ENCODE measurements at regions not wholly inside any gene's neighbourhood (a gene's known extent, or its start where the extent isn't known, plus 50 kb on each side); places are given as distances from the start of the nearest gene placed in this dataset.
A peak's percentile ranks its signal among the peaks of the same experiment; 100 is the strongest.

DNA sequence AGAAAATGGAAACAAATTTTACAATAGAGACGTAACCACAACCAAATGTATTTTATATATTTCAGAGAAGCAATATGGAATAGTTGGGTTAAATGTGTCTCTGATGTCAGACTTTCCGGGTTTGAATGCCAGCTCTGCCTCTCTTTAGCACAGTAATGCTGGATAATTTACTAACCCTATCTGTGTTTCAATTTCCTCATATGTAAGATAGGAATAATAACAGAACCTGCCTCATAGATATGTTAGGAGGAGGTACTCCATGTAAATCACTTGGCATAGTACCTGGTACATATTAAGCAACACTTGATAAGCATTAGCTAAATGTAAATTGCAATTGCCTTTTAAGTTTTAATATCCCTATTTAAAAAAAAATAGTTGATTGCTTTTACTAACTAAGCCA, 231.3 kb upstream of the ZC3H15 start:
- Histone ChIP-seq H2BK120ac (ENCODE audit: insufficient read depth, low read length, poor library complexity) (no peak overlapping the region), H2BK5ac (ENCODE audit: low read depth, low read length, poor library complexity) (no peak overlapping the region), H4K91ac (ENCODE audit: low read depth, low read length) (no peak overlapping the region), H3K27ac (ENCODE audit: low read depth, low read length) (no peak overlapping the region), H3K36me3 (ENCODE audit: control insufficient read depth in 1 of 2, insufficient read depth in 2 of 2, low read length in 2 of 2) (no peaks in the 10 kb centered on the region), H2AK5ac (ENCODE audit: low read length) (no peak overlapping the region), H3K79me2 (ENCODE audit: control insufficient read depth, insufficient read depth, low read length, poor library complexity) (no peaks in the 10 kb centered on the region), H3K14ac (ENCODE audit: low read length) (no peak overlapping the region), H3K27me3 (ENCODE audit: insufficient read depth, low read length) (no peaks in the 10 kb centered on the region), H3K18ac (ENCODE audit: low read length) (no peak overlapping the region), H4K12ac (ENCODE audit: low read depth, low read length) (no peak overlapping the region), H3K4ac (ENCODE audit: low read depth, low read length) (no peak overlapping the region), H3K9ac (ENCODE audit: low read length) (no peak overlapping the region), H3K4me1 (ENCODE audit: control insufficient read depth in 1 of 2, insufficient read depth in 2 of 2, low read length in 2 of 2) (no peaks in the 10 kb centered on the region), H3K9me3 (ENCODE audit: insufficient read depth, low read depth, low read length) (no peaks in the 10 kb centered on the region), H2AFZ (ENCODE audit: insufficient read depth, low read length, poor library complexity) (no peak overlapping the region), H3K79me1 (ENCODE audit: low read length) (no peaks in the 10 kb centered on the region), H4K8ac (ENCODE audit: low read depth, low read length) (no peak overlapping the region), H3K4me2 (ENCODE audit: low read length) (no peak overlapping the region), H2BK12ac (ENCODE audit: low read length) (no peak overlapping the region), H3K23ac (ENCODE audit: low read length) (no peak overlapping the region), H3K4me3 (ENCODE audit: low read depth, low read length) (no peak overlapping the region)
- WGBS (ENCODE audit: extremely low coverage, insufficient coverage, insufficient read length): no CpG with 5 or more reads among the region's 2 CpGs
- DNase-seq: no peak

DNA sequence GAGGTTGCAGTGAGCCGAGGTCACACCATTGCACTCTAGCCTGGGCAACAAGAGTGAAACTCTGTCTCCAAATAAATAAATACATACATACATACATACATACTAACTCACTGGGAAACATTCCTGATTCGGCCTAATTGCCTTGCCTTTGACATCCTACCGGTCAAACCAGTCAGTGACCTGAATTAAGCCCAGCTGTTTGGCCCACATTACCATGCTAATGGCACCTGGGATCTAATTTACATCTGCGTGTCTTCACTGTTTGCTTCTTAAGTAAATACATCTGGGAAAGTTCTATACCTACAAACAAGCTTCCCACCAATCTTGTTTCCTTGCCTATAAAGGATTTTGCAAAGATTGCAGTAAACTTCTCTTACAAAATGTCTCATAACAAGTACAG, 230.2 kb upstream of the ZC3H15 start:
- Histone ChIP-seq H4K12ac (ENCODE audit: low read depth, low read length) (no peak overlapping the region), H4K91ac (ENCODE audit: low read depth, low read length) (no peak overlapping the region)

DNA sequence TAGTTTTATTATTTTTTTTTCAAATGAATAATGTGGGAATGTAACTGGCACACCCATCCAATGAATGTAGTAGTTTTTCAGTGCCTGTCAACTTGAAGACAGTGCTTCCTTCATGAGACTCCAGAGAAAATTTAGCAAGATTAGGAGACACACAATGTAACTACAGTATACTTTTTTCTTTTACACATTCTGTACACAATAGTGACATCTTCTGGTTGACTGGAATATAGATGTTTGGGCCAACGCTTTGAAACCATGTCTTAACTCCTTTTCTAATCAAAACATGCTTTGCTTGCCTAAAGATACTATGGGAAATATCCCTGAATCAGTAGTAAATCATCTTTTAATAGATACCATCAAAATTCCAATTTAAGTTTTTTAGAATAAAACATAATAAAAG, 229.5 kb upstream of the ZC3H15 start:
- Histone ChIP-seq H3K79me2 (ENCODE audit: control insufficient read depth, insufficient read depth, low read length, poor library complexity) (no peaks in the 10 kb centered on the region), H3K79me1 (ENCODE audit: low read length) (no peaks in the 10 kb centered on the region), H2BK120ac (ENCODE audit: insufficient read depth, low read length, poor library complexity) (no peak overlapping the region), H3K4me1 (ENCODE audit: control insufficient read depth in 1 of 2, insufficient read depth in 2 of 2, low read length in 2 of 2) (no peaks in the 10 kb centered on the region), H2BK5ac (ENCODE audit: low read depth, low read length, poor library complexity) (no peak overlapping the region), H3K4me2 (ENCODE audit: low read length) (no peak overlapping the region), H4K91ac (ENCODE audit: low read depth, low read length) (no peak overlapping the region), H3K4me3 (ENCODE audit: low read depth, low read length) (no peak overlapping the region), H3K27me3 (ENCODE audit: insufficient read depth, low read length) (no peaks in the 10 kb centered on the region), H3K9ac (ENCODE audit: low read length) (no peak overlapping the region), H4K12ac (ENCODE audit: low read depth, low read length) (no peak overlapping the region), H2AFZ (ENCODE audit: insufficient read depth, low read length, poor library complexity) (no peak overlapping the region), H3K27ac (ENCODE audit: low read depth, low read length) (no peak overlapping the region), H3K4ac (ENCODE audit: low read depth, low read length) (no peak overlapping the region), H2BK12ac (ENCODE audit: low read length) (no peak overlapping the region), H3K23ac (ENCODE audit: low read length) (no peak overlapping the region), H3K14ac (ENCODE audit: low read length) (no peak overlapping the region), H3K9me3 (ENCODE audit: insufficient read depth, low read depth, low read length) (no peaks in the 10 kb centered on the region), H3K18ac (ENCODE audit: low read length) (no peak overlapping the region), H3K36me3 (ENCODE audit: control insufficient read depth in 1 of 2, insufficient read depth in 2 of 2, low read length in 2 of 2) (no peaks in the 10 kb centered on the region), H2AK5ac (ENCODE audit: low read length) (no peak overlapping the region), H4K8ac (ENCODE audit: low read depth, low read length) (no peak overlapping the region)
- no CpG with 5 or more reads among the region's 1 CpG for WGBS (ENCODE audit: extremely low coverage, insufficient coverage, insufficient read length)
- DNase-seq: peak in 1 of 2 donors; percentile 68

More for the DNA sequence above, 230.2 kb upstream of the ZC3H15 start:
- H3K23ac ChIP-seq (ENCODE audit: low read length): no peak overlapping the region
- no peak overlapping the region for H3K4me3 ChIP-seq (ENCODE audit: low read depth, low read length)
- H2AK5ac ChIP-seq (ENCODE audit: low read length): no peak overlapping the region
- no peak overlapping the region for H3K4me2 ChIP-seq (ENCODE audit: low read length)
- no peaks in the 10 kb centered on the region for H3K79me2 ChIP-seq (ENCODE audit: control insufficient read depth, insufficient read depth, low read length, poor library complexity)
- H3K4me1 ChIP-seq (ENCODE audit: control insufficient read depth in 1 of 2, insufficient read depth in 2 of 2, low read length in 2 of 2): no peaks in the 10 kb centered on the region
- no peak overlapping the region for H3K27ac ChIP-seq (ENCODE audit: low read depth, low read length)
- H2AFZ ChIP-seq (ENCODE audit: insufficient read depth, low read length, poor library complexity): no peak overlapping the region
- no peaks in the 10 kb centered on the region for H3K9me3 ChIP-seq (ENCODE audit: insufficient read depth, low read depth, low read length)
- H3K36me3 ChIP-seq (ENCODE audit: control insufficient read depth in 1 of 2, insufficient read depth in 2 of 2, low read length in 2 of 2): no peaks in the 10 kb centered on the region
- H3K18ac ChIP-seq (ENCODE audit: low read length): no peak overlapping the region
- no peak overlapping the region for H3K14ac ChIP-seq (ENCODE audit: low read length)
- peak; percentile 14 to 67 for DNase-seq
- no peaks in the 10 kb centered on the region for H3K79me1 ChIP-seq (ENCODE audit: low read length)
- no peak overlapping the region for H2BK5ac ChIP-seq (ENCODE audit: low read depth, low read length, poor library complexity)
- H4K8ac ChIP-seq (ENCODE audit: low read depth, low read length): no peak overlapping the region
- no peaks in the 10 kb centered on the region for H3K27me3 ChIP-seq (ENCODE audit: insufficient read depth, low read length)
- H2BK12ac ChIP-seq (ENCODE audit: low read length): no peak overlapping the region
- no CpG with 5 or more reads among the region's 4 CpGs for WGBS (ENCODE audit: extremely low coverage, insufficient coverage, insufficient read length)
- H3K9ac ChIP-seq (ENCODE audit: low read length): no peak overlapping the region
- no peak overlapping the region for H3K4ac ChIP-seq (ENCODE audit: low read depth, low read length)
- no peak overlapping the region for H2BK120ac ChIP-seq (ENCODE audit: insufficient read depth, low read length, poor library complexity)

- Histone ChIP-seq H4K12ac (ENCODE audit: low read depth, low read length) (no peak overlapping the region), H3K18ac (ENCODE audit: low read length) (no peak overlapping the region), H3K27ac (ENCODE audit: low read depth, low read length) (no peak overlapping the region), H3K27me3 (ENCODE audit: insufficient read depth, low read length) (no peaks in the 10 kb centered on the region), H3K4ac (ENCODE audit: low read depth, low read length) (no peak overlapping the region), H4K91ac (ENCODE audit: low read depth, low read length) (no peak overlapping the region), H3K23ac (ENCODE audit: low read length) (no peak overlapping the region), H3K9ac (ENCODE audit: low read length) (no peak overlapping the region), H3K9me3 (ENCODE audit: insufficient read depth, low read depth, low read length) (no peaks in the 10 kb centered on the region), H3K79me1 (ENCODE audit: low read length) (no peaks in the 10 kb centered on the region), H2BK12ac (ENCODE audit: low read length) (no peak overlapping the region), H3K4me2 (ENCODE audit: low read length) (no peak overlapping the region), H2AFZ (ENCODE audit: insufficient read depth, low read length, poor library complexity) (no peak overlapping the region), H3K4me1 (ENCODE audit: control insufficient read depth in 1 of 2, insufficient read depth in 2 of 2, low read length in 2 of 2) (no peaks in the 10 kb centered on the region), H2BK5ac (ENCODE audit: low read depth, low read length, poor library complexity) (no peak overlapping the region), H3K36me3 (ENCODE audit: control insufficient read depth in 1 of 2, insufficient read depth in 2 of 2, low read length in 2 of 2) (no peaks in the 10 kb centered on the region), H3K79me2 (ENCODE audit: control insufficient read depth, insufficient read depth, low read length, poor library complexity) (no peaks in the 10 kb centered on the region), H2AK5ac (ENCODE audit: low read length) (no peak overlapping the region), H3K4me3 (ENCODE audit: low read depth, low read length) (no peak overlapping the region), H2BK120ac (ENCODE audit: insufficient read depth, low read length, poor library complexity) (no peak overlapping the region), H3K14ac (ENCODE audit: low read length) (no peak overlapping the region), H4K8ac (ENCODE audit: low read depth, low read length) (no peak overlapping the region)
- WGBS (ENCODE audit: extremely low coverage, insufficient coverage, insufficient read length): no CpG with 5 or more reads among the region's 3 CpGs
- no peak for DNase-seq
Measured at GRCh38 chr2:186263673-186264250, 222.3 kb upstream of the ZC3H15 start.
